OCI-LY3 (cell line): ENCODE measurements at regions not wholly inside any gene's neighbourhood (a gene's known extent, or its start where the extent isn't known, plus 50 kb on each side); places are given as distances from the start of the nearest gene placed in this dataset.

Experiments used
- H2AFZ ChIP-seq: fragments of 200-600, 300-600 bp; shearing (Covaris generic); 2 replicates; pipeline ENCODE4 v1.6.0; 2014; ENCODE audit warnings: antibody characterized with exemption, low read depth, low read length
- H3K27ac ChIP-seq: fragments of 200-600, 300-600 bp; sonication (generic); 2 replicates; pipeline ENCODE4 v1.5.1; 2014; ENCODE audit warnings: mild to moderate bottlenecking, low read length, moderate library complexity, mixed read lengths
- H3K27me3 ChIP-seq: fragments of 200-600, 300-600 bp; sonication (generic); 2 replicates; pipeline ENCODE4 v1.6.1; 2014; ENCODE audit warnings: low read depth, low read length, mixed read lengths
- H3K36me3 ChIP-seq: fragments of 200-600, 300-600 bp; sonication (generic); replicated peaks from 2 replicates; pipeline ENCODE3; 2014; ENCODE audit warnings: low read depth, low read length, mixed read lengths
- H3K4me1 ChIP-seq: fragments of 300-600, 200-600 bp; sonication (generic); 2 replicates; pipeline ENCODE4 v1.6.1; 2014; ENCODE audit warnings: low read length, mixed read lengths
- H3K4me2 ChIP-seq: fragments of 200-600, 300-600 bp; sonication (generic); 2 replicates; pipeline ENCODE4 v1.6.1; 2014; ENCODE audit warnings: low read length, mixed read lengths
- H3K4me3 ChIP-seq: fragments of 300-600, 200-600 bp; sonication (generic); 2 replicates; pipeline ENCODE4 v1.5.1; 2014; ENCODE audit warnings: antibody characterized with exemption, mild to moderate bottlenecking, low read length, moderate library complexity
- H3K79me2 ChIP-seq: fragments of 300-600, 200-600 bp; shearing (Covaris generic); 2 replicates; pipeline ENCODE4 v1.6.1; 2014; ENCODE audit warnings: mild to moderate bottlenecking, low read length, mixed read lengths
- H3K9ac ChIP-seq: fragments of 300-600, 200-600 bp; shearing (Covaris generic); 2 replicates; pipeline ENCODE4 v1.6.0; 2014; ENCODE audit warnings: mild to moderate bottlenecking, low read length, moderate library complexity
- H3K9me3 ChIP-seq: fragments of 200-600, 300-600 bp; shearing (Covaris generic); 2 replicates; pipeline ENCODE4 v1.6.1; 2014; ENCODE audit warnings: low read length, mixed read lengths; ENCODE audit not compliant: insufficient read depth
- H4K20me1 ChIP-seq: fragments of 200-600, 300-600 bp; sonication (generic); 2 replicates; pipeline ENCODE4 v1.6.1; 2016; ENCODE audit warnings: low read length, mixed read lengths; ENCODE audit not compliant: insufficient read depth
- CTCF ChIP-seq: fragments of 200-600, 300-600 bp; sonication (generic); IDR thresholded peaks from 2 replicates; pipeline ENCODE4 v1.5.1; 2014; ENCODE audit warnings: antibody characterized with exemption, low read length, low read depth
- EZH2phosphoT487 ChIP-seq: fragments of 200-600 bp; shearing (Covaris generic); IDR thresholded peaks from 2 replicates; pipeline ENCODE4 v1.6.1; 2018; ENCODE audit warnings: antibody characterized with exemption, mixed run types, low read depth

- no peak overlapping the region for H3K9ac ChIP-seq
- H2AFZ ChIP-seq, result no peak overlapping the region
- TF ChIP-seq CTCF, result no peak
- TF ChIP-seq EZH2phosphoT487, result no peak
- no peaks in the 10 kb centered on the region for H3K27me3 ChIP-seq
- no peaks in the 10 kb centered on the region for H3K9me3 ChIP-seq
- no peak overlapping the region for H3K4me3 ChIP-seq
- no peaks in the 10 kb centered on the region for H3K36me3 ChIP-seq
- no peak overlapping the region for H3K4me2 ChIP-seq
- no peaks in the 10 kb centered on the region for H3K4me1 ChIP-seq
- H3K27ac ChIP-seq, result no peak overlapping the region
- H4K20me1 ChIP-seq, result no peaks in the 10 kb centered on the region
- no peaks in the 10 kb centered on the region for H3K79me2 ChIP-seq
These were observed 55.6 kb downstream of the PBDC1 start for GRCh38 chrX:76228499-76228898.

DNA sequence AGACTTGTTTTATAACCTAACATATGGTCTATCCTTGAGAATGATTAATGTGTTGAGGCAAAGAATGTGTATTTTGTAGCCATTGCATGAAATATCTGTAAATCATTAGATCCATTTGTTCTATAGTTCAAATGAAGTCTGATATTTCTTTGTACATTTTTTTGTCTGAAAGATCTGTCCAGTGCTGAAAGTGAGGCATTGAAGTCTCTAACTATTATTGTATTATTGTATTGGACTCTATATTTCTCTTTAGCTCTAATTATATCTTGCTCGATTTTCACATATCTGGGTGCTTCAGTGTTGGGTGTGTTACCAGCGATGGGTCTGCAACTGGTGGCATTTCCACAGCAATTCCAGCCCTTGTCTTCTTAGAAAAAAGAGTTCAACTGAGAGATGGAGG lies 76.0 kb downstream of the PBDC1 start:
- Histone ChIP-seq H3K27ac (no peak overlapping the region), H3K9me3 (no peaks in the 10 kb centered on the region), H3K4me2 (no peak overlapping the region), H4K20me1 (no peaks in the 10 kb centered on the region), H2AFZ (no peak overlapping the region), H3K36me3 (no peaks in the 10 kb centered on the region), H3K27me3 (no peaks in the 10 kb centered on the region), H3K4me3 (no peak overlapping the region), H3K9ac (no peak overlapping the region), H3K79me2 (no peaks in the 10 kb centered on the region), H3K4me1 (no peaks in the 10 kb centered on the region)
- TF ChIP-seq EZH2phosphoT487 (no peak), CTCF (no peak)

DNA sequence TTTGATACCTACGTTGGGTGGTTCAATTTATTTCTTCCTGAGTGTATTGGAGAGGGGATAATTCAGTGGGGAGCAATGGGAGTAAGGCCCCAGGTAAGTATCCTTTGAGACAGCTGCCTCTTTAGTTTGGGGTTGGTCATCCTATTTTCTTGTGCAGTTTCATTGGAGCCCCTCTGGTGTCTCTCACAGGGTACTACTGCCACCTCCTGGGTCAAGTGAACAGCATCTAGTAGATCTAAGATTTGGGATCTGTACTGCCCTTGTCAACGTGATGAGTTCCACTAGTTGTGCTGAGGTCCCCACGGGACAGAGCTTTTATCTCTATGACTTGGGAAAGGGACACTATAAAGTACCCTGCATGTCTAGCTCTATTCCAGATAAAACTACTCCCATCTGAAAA lies 80.6 kb downstream of the PBDC1 start:
- H4K20me1 ChIP-seq, result no peaks in the 10 kb centered on the region
- H2AFZ ChIP-seq, result no peak overlapping the region
- TF ChIP-seq CTCF (peak; percentile 62), EZH2phosphoT487 (no peak)
- no peak overlapping the region for H3K27ac ChIP-seq
- H3K4me2 ChIP-seq, result no peak overlapping the region
- no peaks in the 10 kb centered on the region for H3K36me3 ChIP-seq
- no peaks in the 10 kb centered on the region for H3K27me3 ChIP-seq
- no peaks in the 10 kb centered on the region for H3K79me2 ChIP-seq
- no peak overlapping the region for H3K4me3 ChIP-seq
- H3K4me1 ChIP-seq, result no peaks in the 10 kb centered on the region
- H3K9ac ChIP-seq, result no peak overlapping the region
- no peaks in the 10 kb centered on the region for H3K9me3 ChIP-seq

DNA sequence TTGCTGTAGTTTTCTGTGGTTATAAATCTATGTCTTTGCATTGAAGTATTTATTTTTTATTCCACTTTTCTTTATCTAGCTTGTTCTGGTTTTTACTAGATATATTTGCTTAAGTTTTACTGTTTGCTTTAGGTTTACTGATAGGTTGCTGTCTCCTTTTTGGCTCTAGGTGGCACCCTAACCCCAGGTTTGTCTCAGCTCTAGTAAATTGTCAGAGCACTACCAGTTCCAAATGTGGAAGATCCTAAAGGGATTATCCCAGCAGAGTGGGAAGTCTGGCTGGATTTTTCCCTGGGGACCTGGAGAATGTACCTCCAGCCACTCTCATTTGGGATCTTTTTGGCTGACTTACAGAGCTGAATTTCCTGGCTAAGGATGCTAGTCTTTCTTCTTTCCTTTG lies 106.1 kb downstream of the PBDC1 start:
- Histone ChIP-seq H3K27ac (no peak overlapping the region), H3K9me3 (no peaks in the 10 kb centered on the region), H3K27me3 (no peaks in the 10 kb centered on the region), H3K9ac (no peak overlapping the region), H3K79me2 (no peaks in the 10 kb centered on the region), H3K4me1 (no peaks in the 10 kb centered on the region), H2AFZ (no peak overlapping the region), H3K4me2 (no peak overlapping the region), H3K4me3 (no peak overlapping the region), H4K20me1 (no peaks in the 10 kb centered on the region), H3K36me3 (no peaks in the 10 kb centered on the region)
- TF ChIP-seq CTCF (peak; percentile 75), EZH2phosphoT487 (no peak)
